ENCODE measurements at regions not wholly inside any gene's neighbourhood (a gene's known extent, or its start where the extent isn't known, plus 50 kb on each side); places are given as distances from the start of the nearest gene placed in this dataset.

- BruUV-seq (replicated peaks): no TSS peak
- H3K27me3 ChIP-seq (ENCODE audit: low read length): no peaks in the 10 kb centered on the region
- no peaks in the 10 kb centered on the region for H3K36me3 ChIP-seq (ENCODE audit: low read depth, low read length)
- H3K9me3 ChIP-seq (ENCODE audit: low read length): no peaks in the 10 kb centered on the region
- intact Hi-C loops (cut with micrococcal nuclease): no loop called here
- H3K4me3 ChIP-seq (ENCODE audit: low read length): no peak overlapping the region
- POLR2A ChIA-PET (ENCODE audit: unreplicated experiment): no interaction called here
- ATAC-seq (peak; percentile 99), DNase-seq (peak; percentile 65)
- no peak overlapping the region for H3K4me2 ChIP-seq (ENCODE audit: low read length)
- H4K20me1 ChIP-seq (ENCODE audit: low read length): no peaks in the 10 kb centered on the region
- H3K9me2 ChIP-seq (replicated peaks; ENCODE audit: low read length): no peaks in the 10 kb centered on the region
- H3K79me2 ChIP-seq (ENCODE audit: low read length): no peaks in the 10 kb centered on the region
- CTCF ChIA-PET: interaction anchor here (0.6 kb wide), 1 partner anchor 14 kb away, joined by 4 read pairs; no protein-coding TSS in a partner anchor
- no peak overlapping the region for H3K9ac ChIP-seq (ENCODE audit: low read length)
- 0 out of 2 replicates have a peak overlapping the region, but pooled peaks have one; percentile 23 for H2AFZ ChIP-seq (ENCODE audit: low read length)
- no peak overlapping the region for H3K27ac ChIP-seq (ENCODE audit: low read length)
- TF ChIP-seq CTCF (conservative IDR thresholded peaks at IDR 0.05; ENCODE audit: low read depth, low read length) (peak; percentile 38; the same call in 1 of the 2 replicates), EZH2 (IDR thresholded peaks at IDR 0.05; ENCODE audit: low read length, unreplicated experiment) (no peak), EZH2phosphoT487 (IDR thresholded peaks at IDR 0.05; ENCODE audit: borderline replicate concordance, low read length) (no peak)
- no peaks in the 10 kb centered on the region for H3F3A ChIP-seq (ENCODE audit: low read length, unreplicated experiment)
- H3K4me1 ChIP-seq (ENCODE audit: insufficient read depth, low read length): peaks cover 8% of the 10 kb centered on the region
Measured at GRCh38 chr1:14128096-14128495, 428.1 kb downstream of the PRDM2 start.

GRCh38 chr1:14129009-14129408 lies 429.0 kb downstream of the PRDM2 start:
- ChIA-PET POLR2A (ENCODE audit: unreplicated experiment) (no interaction called here), CTCF (no interaction called here)
- no peak for TF ChIP-seq EZH2 (IDR thresholded peaks at IDR 0.05; ENCODE audit: low read length, unreplicated experiment)
- TF ChIP-seq EZH2phosphoT487 (IDR thresholded peaks at IDR 0.05; ENCODE audit: borderline replicate concordance, low read length): no peak
- no peak for TF ChIP-seq CTCF (conservative IDR thresholded peaks at IDR 0.05; ENCODE audit: low read depth, low read length)
- no peaks in the 10 kb centered on the region for H3K36me3 ChIP-seq (ENCODE audit: low read depth, low read length)
- H3K4me2 ChIP-seq (ENCODE audit: low read length): no peak overlapping the region
- no peak overlapping the region for H3K27ac ChIP-seq (ENCODE audit: low read length)
- no peaks in the 10 kb centered on the region for H3K27me3 ChIP-seq (ENCODE audit: low read length)
- no peak overlapping the region for H2AFZ ChIP-seq (ENCODE audit: low read length)
- intact Hi-C loops (cut with micrococcal nuclease): no loop called here
- BruUV-seq (replicated peaks): no TSS peak
- peaks cover 8% of the 10 kb centered on the region for H3K4me1 ChIP-seq (ENCODE audit: insufficient read depth, low read length)
- H3F3A ChIP-seq (ENCODE audit: low read length, unreplicated experiment): no peaks in the 10 kb centered on the region
- H4K20me1 ChIP-seq (ENCODE audit: low read length): no peaks in the 10 kb centered on the region
- no peaks in the 10 kb centered on the region for H3K9me3 ChIP-seq (ENCODE audit: low read length)
- no peak overlapping the region for H3K4me3 ChIP-seq (ENCODE audit: low read length)
- no peaks in the 10 kb centered on the region for H3K9me2 ChIP-seq (replicated peaks; ENCODE audit: low read length)
- H3K79me2 ChIP-seq (ENCODE audit: low read length): no peaks in the 10 kb centered on the region
- ATAC-seq (no peak), DNase-seq (no peak)
- H3K9ac ChIP-seq (ENCODE audit: low read length): no peak overlapping the region

GRCh38 chr1:14135070-14135469 lies 435.1 kb downstream of the PRDM2 start:
- CTCF ChIA-PET: interaction anchor here (1.0 kb wide), 1 partner anchor 22 kb away, joined by 4 read pairs; no protein-coding TSS in a partner anchor
- H3K79me2 ChIP-seq (ENCODE audit: low read length): no peaks in the 10 kb centered on the region
- POLR2A ChIA-PET (ENCODE audit: unreplicated experiment): no interaction called here
- peak overlapping the region; percentile 6; the same call in 1 of the 2 replicates for H3K4me2 ChIP-seq (ENCODE audit: low read length)
- no peaks in the 10 kb centered on the region for H3K9me2 ChIP-seq (replicated peaks; ENCODE audit: low read length)
- no TSS peak for BruUV-seq (replicated peaks)
- H3K36me3 ChIP-seq (ENCODE audit: low read depth, low read length): no peaks in the 10 kb centered on the region
- H3K27me3 ChIP-seq (ENCODE audit: low read length): no peaks in the 10 kb centered on the region
- no peak overlapping the region for H3K27ac ChIP-seq (ENCODE audit: low read length)
- H2AFZ ChIP-seq (ENCODE audit: low read length): no peak overlapping the region
- no peak overlapping the region for H3K4me3 ChIP-seq (ENCODE audit: low read length)
- H3F3A ChIP-seq (ENCODE audit: low read length, unreplicated experiment): peaks cover 4% of the 10 kb centered on the region
- ATAC-seq (peak; percentile 78), DNase-seq (peak; percentile 79)
- peaks cover 29% of the 10 kb centered on the region for H3K4me1 ChIP-seq (ENCODE audit: insufficient read depth, low read length)
- H3K9me3 ChIP-seq (ENCODE audit: low read length): no peaks in the 10 kb centered on the region
- intact Hi-C loops (cut with micrococcal nuclease): loop anchor here (1.0 to 10.0 kb wide), 2 partner anchors 350 to 365 kb away; no protein-coding TSS in a partner anchor
- H3K9ac ChIP-seq (ENCODE audit: low read length): no peak overlapping the region
- no peaks in the 10 kb centered on the region for H4K20me1 ChIP-seq (ENCODE audit: low read length)
- TF ChIP-seq EZH2phosphoT487 (IDR thresholded peaks at IDR 0.05; ENCODE audit: borderline replicate concordance, low read length): no peak
- no peak for TF ChIP-seq CTCF (conservative IDR thresholded peaks at IDR 0.05; ENCODE audit: low read depth, low read length)
- no peak for TF ChIP-seq EZH2 (IDR thresholded peaks at IDR 0.05; ENCODE audit: low read length, unreplicated experiment)
